ENCODE measurements at regions not wholly inside any gene's neighbourhood (a gene's known extent, or its start where the extent isn't known, plus 50 kb on each side); places are given as distances from the start of the nearest gene placed in this dataset.

DNA sequence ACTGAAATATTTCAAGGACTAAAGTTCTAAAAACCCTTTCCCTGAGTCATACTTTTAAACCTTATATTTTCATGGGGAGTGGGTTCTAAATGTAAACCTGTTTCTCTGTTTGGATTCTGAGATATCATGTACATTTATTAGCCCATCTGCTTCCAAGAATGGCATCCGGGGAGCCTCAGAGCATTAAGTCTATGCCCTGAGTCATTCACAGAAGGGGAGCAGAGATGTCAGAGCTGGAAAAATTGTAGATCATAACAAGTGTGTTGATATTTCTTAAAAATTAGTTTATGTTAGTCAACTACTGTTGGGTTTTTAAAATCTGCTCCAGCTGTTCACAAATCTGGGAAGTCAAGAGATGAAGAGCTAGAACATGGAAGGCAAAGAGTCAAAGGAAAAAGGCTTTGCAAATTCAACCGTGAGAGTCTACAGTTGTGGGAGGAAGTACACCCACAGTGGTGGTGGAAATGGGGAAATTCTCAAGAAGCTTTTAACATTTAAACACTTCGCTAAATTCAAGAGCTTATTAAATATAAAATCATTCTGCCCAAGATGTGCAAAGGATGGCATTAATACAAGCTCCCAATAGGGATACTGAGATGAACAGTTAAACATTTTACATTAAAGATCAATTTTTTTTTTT is 70.5 kb upstream of the FLRT2 start:
- Mint-ChIP-seq H3K4me3 (no peak overlapping the region), H3K27ac (no peak overlapping the region), H3K4me1 (no peaks in the 10 kb centered on the region), H3K27me3 (peaks cover 0 to 11% (median 0%) of the 10 kb centered on the region in 5 donors), H3K9me3 (peaks cover 0 to 9% (median 2%) of the 10 kb centered on the region in 11 donors), H3K36me3 (no peaks in the 10 kb centered on the region)
- Histone ChIP-seq H3K4me1 (ENCODE audit: control insufficient read depth in 2 of 2, insufficient read depth in 2 of 2, low read length in 2 of 2) (no peaks in the 10 kb centered on the region), H3K27ac (ENCODE audit: low read depth, low read length) (no peak overlapping the region), H3K36me3 (ENCODE audit: control insufficient read depth in 2 of 3, insufficient read depth in 3 of 3, low read length in 3 of 3) (no peaks in the 10 kb centered on the region), H3K9me3 (ENCODE audit: control insufficient read depth in 2 of 3, low read length in 3 of 3) (no peaks in the 10 kb centered on the region), H3K4me3 (ENCODE audit: low read length) (no peak overlapping the region), H3K27me3 (ENCODE audit: control insufficient read depth in 2 of 2, insufficient read depth in 2 of 2, low read length in 2 of 2) (no peaks in the 10 kb centered on the region)
- ChIA-PET CTCF (no interaction called here), POLR2A (interaction anchor here (0.6 kb wide), 1 partner anchor 176 kb away, joined by 3 read pairs; no protein-coding TSS in a partner anchor)
- no peak for DNase-seq
- no peak for ATAC-seq
- intact Hi-C loops (cut with micrococcal nuclease): no loop called here

DNA sequence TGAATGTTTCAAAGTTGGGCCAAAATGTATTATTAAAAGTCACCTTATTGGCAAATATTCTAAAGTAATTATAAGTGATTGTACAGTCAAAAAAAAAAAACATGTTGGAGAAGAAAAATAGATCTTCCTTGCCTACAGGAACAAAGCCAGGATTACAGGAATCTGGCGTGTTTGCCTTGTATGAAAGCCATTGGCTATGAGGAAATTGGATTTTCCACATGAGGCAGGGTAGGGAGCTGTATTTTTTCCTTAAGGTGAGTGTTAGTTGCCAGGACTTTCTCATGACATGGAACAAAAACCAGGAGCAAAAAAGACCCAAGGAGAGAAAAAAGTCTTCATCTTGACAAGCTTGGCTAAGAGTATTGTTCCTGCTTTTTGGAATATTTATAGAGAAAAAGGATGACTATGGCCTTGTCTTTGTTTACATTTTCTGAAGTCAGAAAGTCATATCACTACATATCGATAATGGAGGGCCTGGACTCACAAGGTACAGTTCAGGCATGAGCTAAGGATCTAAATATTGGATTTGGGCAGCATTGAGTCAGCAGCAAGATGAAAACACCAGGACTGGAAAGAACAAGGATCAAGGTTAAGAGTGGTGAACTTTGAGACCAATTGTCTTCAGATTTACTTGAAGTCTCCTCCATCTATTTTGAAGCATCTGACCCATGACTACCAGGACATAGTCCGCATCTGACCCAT is 68.4 kb upstream of the FLRT2 start:
- H3K4me3 ChIP-seq (ENCODE audit: low read length): no peak overlapping the region
- Mint-ChIP-seq H3K4me3 (no peak overlapping the region), H3K4me1 (no peaks in the 10 kb centered on the region), H3K27ac (no peak overlapping the region), H3K27me3 (peaks cover 0 to 11% (median 0%) of the 10 kb centered on the region in 5 donors), H3K36me3 (no peaks in the 10 kb centered on the region), H3K9me3 (peaks cover 0 to 12% (median 4%) of the 10 kb centered on the region in 11 donors)
- H3K9me3 ChIP-seq (ENCODE audit: control insufficient read depth in 2 of 3, low read length in 3 of 3): no peaks in the 10 kb centered on the region
- ChIA-PET CTCF (no interaction called here), POLR2A (no interaction called here)
- no peak overlapping the region for H3K27ac ChIP-seq (ENCODE audit: low read depth, low read length)
- H3K4me1 ChIP-seq (ENCODE audit: control insufficient read depth in 2 of 2, insufficient read depth in 2 of 2, low read length in 2 of 2): no peaks in the 10 kb centered on the region
- ATAC-seq (no peak), DNase-seq (no peak)
- no peaks in the 10 kb centered on the region for H3K27me3 ChIP-seq (ENCODE audit: control insufficient read depth in 2 of 2, insufficient read depth in 2 of 2, low read length in 2 of 2)
- intact Hi-C loops (cut with micrococcal nuclease): no loop called here
- no peaks in the 10 kb centered on the region for H3K36me3 ChIP-seq (ENCODE audit: control insufficient read depth in 2 of 3, insufficient read depth in 3 of 3, low read length in 3 of 3)

DNA sequence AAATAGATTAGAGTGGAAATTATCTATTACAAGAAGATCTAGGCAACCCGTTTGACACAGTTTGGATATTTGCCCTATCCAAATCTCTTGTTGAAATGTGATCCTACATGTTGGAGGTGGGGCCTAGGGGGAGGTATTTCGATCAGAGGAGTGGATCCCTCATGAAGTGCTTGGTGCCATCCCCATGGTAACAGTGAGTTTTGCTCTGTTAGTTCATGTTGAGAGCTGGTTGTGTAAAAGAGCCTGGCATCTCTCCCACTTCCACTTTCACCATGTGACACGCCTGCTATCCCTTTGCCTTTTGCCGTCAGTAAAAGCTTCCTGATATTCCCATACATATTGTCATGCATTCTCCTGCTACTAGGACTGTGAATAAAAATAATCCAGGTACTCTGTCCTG is 66.4 kb upstream of the FLRT2 start:
- Histone ChIP-seq H3K4me1 (ENCODE audit: control insufficient read depth in 2 of 2, insufficient read depth in 2 of 2, low read length in 2 of 2) (no peaks in the 10 kb centered on the region), H3K4me3 (ENCODE audit: low read length) (no peak overlapping the region), H3K27ac (ENCODE audit: low read depth, low read length) (no peak overlapping the region), H3K36me3 (ENCODE audit: control insufficient read depth in 2 of 3, insufficient read depth in 3 of 3, low read length in 3 of 3) (no peaks in the 10 kb centered on the region), H3K9me3 (ENCODE audit: control insufficient read depth in 2 of 3, low read length in 3 of 3) (no peaks in the 10 kb centered on the region), H3K27me3 (ENCODE audit: control insufficient read depth in 2 of 2, insufficient read depth in 2 of 2, low read length in 2 of 2) (no peaks in the 10 kb centered on the region)
- ATAC-seq (no peak), DNase-seq (no peak)
- no peak overlapping the region for H3K27ac Mint-ChIP-seq
- CTCF ChIA-PET: no interaction called here
- H3K4me1 Mint-ChIP-seq: no peaks in the 10 kb centered on the region
- peaks cover 0 to 11% (median 3%) of the 10 kb centered on the region in 11 donors for H3K9me3 Mint-ChIP-seq
- intact Hi-C loops (cut with micrococcal nuclease): no loop called here
- POLR2A ChIA-PET: no interaction called here
- no peak overlapping the region for H3K4me3 Mint-ChIP-seq
- H3K27me3 Mint-ChIP-seq: peaks cover 0 to 11% (median 0%) of the 10 kb centered on the region in 5 donors
- H3K36me3 Mint-ChIP-seq: no peaks in the 10 kb centered on the region

DNA sequence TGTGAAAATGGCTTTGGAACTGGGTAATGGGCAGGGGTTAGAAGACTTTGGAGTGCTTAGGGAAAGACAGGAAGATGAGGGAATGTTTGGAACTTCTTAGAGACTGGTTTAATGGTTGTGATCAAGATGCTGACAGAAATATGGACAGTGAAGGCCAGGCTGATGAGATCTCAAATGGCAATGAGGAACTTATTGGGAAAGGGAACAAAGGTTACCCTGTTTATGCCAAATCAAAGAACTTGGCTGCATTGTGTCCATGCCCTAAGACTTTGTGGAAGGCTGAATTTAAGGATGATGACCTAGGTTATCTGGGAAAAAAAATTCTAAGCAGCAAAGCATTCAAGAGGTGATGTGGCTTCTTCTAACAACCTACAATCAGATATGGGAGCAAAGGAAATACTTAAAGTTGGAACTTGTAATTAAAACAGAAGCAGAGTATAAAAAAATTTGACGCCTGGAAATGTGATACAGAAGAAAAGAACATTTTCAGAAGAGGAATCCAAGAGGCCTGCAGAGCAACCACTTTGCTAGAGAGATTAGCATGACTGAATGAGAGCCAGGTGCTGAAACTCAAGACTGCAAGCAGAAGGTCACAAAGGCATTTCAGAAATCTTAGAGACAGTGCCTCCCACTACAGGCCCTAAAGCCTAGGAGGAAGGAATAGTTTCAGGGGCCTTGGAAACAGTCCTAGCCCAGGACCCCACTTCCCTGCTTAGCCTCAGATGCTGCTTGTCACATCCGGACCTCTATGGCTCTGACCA is 65.6 kb upstream of the FLRT2 start:
- no peaks in the 10 kb centered on the region for H3K36me3 Mint-ChIP-seq
- Histone ChIP-seq H3K36me3 (ENCODE audit: control insufficient read depth in 2 of 3, insufficient read depth in 3 of 3, low read length in 3 of 3) (no peaks in the 10 kb centered on the region), H3K27ac (ENCODE audit: low read depth, low read length) (no peak overlapping the region), H3K4me1 (ENCODE audit: control insufficient read depth in 2 of 2, insufficient read depth in 2 of 2, low read length in 2 of 2) (no peaks in the 10 kb centered on the region), H3K9me3 (ENCODE audit: control insufficient read depth in 2 of 3, low read length in 3 of 3) (peaks cover 0 to 4% (median 0%) of the 10 kb centered on the region in 3 experiments), H3K4me3 (ENCODE audit: low read length) (no peak overlapping the region), H3K27me3 (ENCODE audit: control insufficient read depth in 2 of 2, insufficient read depth in 2 of 2, low read length in 2 of 2) (no peaks in the 10 kb centered on the region)
- ChIA-PET POLR2A (no interaction called here), CTCF (no interaction called here)
- no peak for ATAC-seq
- intact Hi-C loops (cut with micrococcal nuclease): no loop called here
- no peak overlapping the region for H3K27ac Mint-ChIP-seq
- peaks cover 0 to 13% (median 3%) of the 10 kb centered on the region in 11 donors for H3K9me3 Mint-ChIP-seq
- DNase-seq: no peak
- no peak overlapping the region for H3K4me3 Mint-ChIP-seq
- peaks cover 0 to 11% (median 0%) of the 10 kb centered on the region in 5 donors for H3K27me3 Mint-ChIP-seq
- no peaks in the 10 kb centered on the region for H3K4me1 Mint-ChIP-seq

DNA sequence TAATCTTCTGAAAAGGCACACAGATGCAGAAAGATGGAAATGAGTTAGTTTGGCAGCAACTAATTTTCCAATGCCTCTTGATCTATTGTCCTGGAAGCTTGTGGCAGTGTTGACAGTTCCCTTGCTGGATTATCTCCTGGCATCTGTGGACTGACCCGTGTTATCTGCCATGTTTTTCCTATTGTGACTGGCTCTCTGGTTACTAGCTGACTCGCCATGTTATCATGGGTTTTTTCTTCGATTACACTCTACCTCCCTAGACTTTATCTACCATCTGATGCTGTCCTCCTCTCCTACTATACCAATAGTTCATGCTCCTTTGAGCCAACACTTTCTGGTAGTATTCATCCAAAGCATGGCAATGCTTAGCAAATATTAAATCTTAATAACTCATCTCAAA is 63.3 kb upstream of the FLRT2 start:
- Mint-ChIP-seq H3K9me3 (peaks cover 0 to 13% (median 3%) of the 10 kb centered on the region in 11 donors), H3K27ac (no peak overlapping the region), H3K27me3 (peaks cover 0 to 11% (median 0%) of the 10 kb centered on the region in 5 donors), H3K4me3 (no peak overlapping the region), H3K4me1 (no peaks in the 10 kb centered on the region), H3K36me3 (no peaks in the 10 kb centered on the region)
- Histone ChIP-seq H3K27me3 (ENCODE audit: control insufficient read depth in 2 of 2, insufficient read depth in 2 of 2, low read length in 2 of 2) (no peaks in the 10 kb centered on the region), H3K4me1 (ENCODE audit: control insufficient read depth in 2 of 2, insufficient read depth in 2 of 2, low read length in 2 of 2) (no peaks in the 10 kb centered on the region), H3K9me3 (ENCODE audit: control insufficient read depth in 2 of 3, low read length in 3 of 3) (peaks cover 0 to 4% (median 0%) of the 10 kb centered on the region in 3 experiments), H3K27ac (ENCODE audit: low read depth, low read length) (no peak overlapping the region), H3K36me3 (ENCODE audit: control insufficient read depth in 2 of 3, insufficient read depth in 3 of 3, low read length in 3 of 3) (no peaks in the 10 kb centered on the region), H3K4me3 (ENCODE audit: low read length) (no peak overlapping the region)
- ChIA-PET CTCF (no interaction called here), POLR2A (no interaction called here)
- ATAC-seq: no peak
- no peak for DNase-seq
- intact Hi-C loops (cut with micrococcal nuclease): no loop called here

DNA sequence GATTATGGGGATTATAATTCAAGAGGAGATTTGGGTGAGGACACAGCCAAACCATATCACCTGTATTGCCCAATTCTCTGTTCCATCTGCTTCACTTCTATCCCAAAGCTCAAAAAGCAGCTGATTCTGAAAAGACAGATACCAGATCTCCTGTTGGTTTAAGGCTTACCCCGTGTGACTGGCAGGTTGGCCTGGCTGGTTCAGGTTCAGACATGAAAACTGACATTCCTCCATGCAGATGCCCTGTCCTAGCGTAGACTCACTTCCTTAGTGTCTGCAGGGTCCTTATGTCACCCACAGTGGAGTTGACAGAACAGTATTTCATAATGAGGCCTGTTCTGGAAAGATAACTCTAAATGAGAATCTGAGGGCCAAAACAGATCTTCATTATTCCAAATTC is 61.1 kb upstream of the FLRT2 start:
- no peak for ATAC-seq
- Mint-ChIP-seq H3K4me1 (no peaks in the 10 kb centered on the region), H3K27ac (no peak overlapping the region), H3K36me3 (no peaks in the 10 kb centered on the region), H3K9me3 (peaks cover 0 to 12% (median 0%) of the 10 kb centered on the region in 11 donors), H3K4me3 (no peak overlapping the region), H3K27me3 (peaks cover 0 to 5% (median 0%) of the 10 kb centered on the region in 5 donors)
- H3K4me3 ChIP-seq (ENCODE audit: low read length): no peak overlapping the region
- DNase-seq: no peak
- POLR2A ChIA-PET: no interaction called here
- H3K4me1 ChIP-seq (ENCODE audit: control insufficient read depth in 2 of 2, insufficient read depth in 2 of 2, low read length in 2 of 2): no peaks in the 10 kb centered on the region
- H3K36me3 ChIP-seq (ENCODE audit: control insufficient read depth in 2 of 3, insufficient read depth in 3 of 3, low read length in 3 of 3): no peaks in the 10 kb centered on the region
- H3K27me3 ChIP-seq (ENCODE audit: control insufficient read depth in 2 of 2, insufficient read depth in 2 of 2, low read length in 2 of 2): no peaks in the 10 kb centered on the region
- H3K27ac ChIP-seq (ENCODE audit: low read depth, low read length): no peak overlapping the region
- intact Hi-C loops (cut with micrococcal nuclease): no loop called here
- CTCF ChIA-PET: no interaction called here
- H3K9me3 ChIP-seq (ENCODE audit: control insufficient read depth in 2 of 3, low read length in 3 of 3): peaks cover 0 to 4% (median 0%) of the 10 kb centered on the region in 3 experiments

Data from naive thymus-derived CD4-positive, alpha-beta T cell (primary cell).